Neural cell (in vitro differentiated cells): ENCODE measurements at regions not wholly inside any gene's neighbourhood (a gene's known extent, or its start where the extent isn't known, plus 50 kb on each side); places are given as distances from the start of the nearest gene placed in this dataset.

Source experiments
- CTCF ChIP-seq: fragments of 450-650 bp; IDR thresholded peaks from 2 replicates; pipeline ENCODE4 v1.5.1; 2014; ENCODE audit warnings: antibody characterized with exemption, mild to moderate bottlenecking, moderate library complexity; ENCODE audit not compliant: poor library complexity, severe bottlenecking
- EP300 ChIP-seq: fragments of 450-650 bp; conservative IDR thresholded peaks from 2 replicates; pipeline ENCODE4 v1.6.1; 2014; ENCODE audit warnings: antibody characterized with exemption, mild to moderate bottlenecking, moderate library complexity; ENCODE audit not compliant: poor library complexity, severe bottlenecking
- EZH2 ChIP-seq: fragments of 200-600, 300-800 bp; shearing (Covaris generic), sonication (generic); IDR thresholded peaks from 2 replicates; pipeline ENCODE4 v1.6.1; 2014; ENCODE audit warnings: antibody characterized with exemption, low read length, borderline replicate concordance, mild to moderate bottlenecking; ENCODE audit not compliant: insufficient read depth, poor library complexity, severe bottlenecking
- MXI1 ChIP-seq: fragments of 450-650 bp; conservative IDR thresholded peaks from 2 replicates; pipeline ENCODE4 v1.6.1; 2014; ENCODE audit warnings: antibody characterized with exemption, mild to moderate bottlenecking; ENCODE audit not compliant: poor library complexity, severe bottlenecking
- POLR2AphosphoS5 ChIP-seq: IDR thresholded peaks from 2 replicates; pipeline ENCODE4 v1.6.1; 2012
- RAD21 ChIP-seq: fragments of 450-650 bp; conservative IDR thresholded peaks from 2 replicates; pipeline ENCODE4 v1.6.1; 2014; ENCODE audit warnings: antibody characterized with exemption, mild to moderate bottlenecking, moderate library complexity
- REST ChIP-seq: IDR thresholded peaks from 2 replicates; pipeline ENCODE4 v1.6.1; 2012; ENCODE audit warnings: borderline replicate concordance
- SMC3 ChIP-seq: fragments of 450-650 bp; conservative IDR thresholded peaks from 2 replicates; pipeline ENCODE4 v1.6.1; 2014; ENCODE audit warnings: antibody characterized with exemption, mild to moderate bottlenecking, moderate library complexity; ENCODE audit not compliant: poor library complexity
- TAF1 ChIP-seq: IDR thresholded peaks from 2 replicates; pipeline ENCODE4 v1.6.1; 2012; ENCODE audit warnings: low read depth

- TF ChIP-seq CTCF (no peak), REST (no peak), EZH2 (no peak), SMC3 (no peak), RAD21 (no peak), TAF1 (no peak), EP300 (no peak), POLR2AphosphoS5 (no peak), MXI1 (no peak)
Observed at GRCh38 chr5:18985171-18985758, 1002.7 kb downstream of the CDH18 start.
